ENCODE measurements at regions not wholly inside any gene's neighbourhood (a gene's known extent, or its start where the extent isn't known, plus 50 kb on each side); places are given as distances from the start of the nearest gene placed in this dataset.

- TF ChIP-seq POLR2A (IDR thresholded peaks at IDR 0.05): no peak
- TF ChIP-seq, protein P1, sequence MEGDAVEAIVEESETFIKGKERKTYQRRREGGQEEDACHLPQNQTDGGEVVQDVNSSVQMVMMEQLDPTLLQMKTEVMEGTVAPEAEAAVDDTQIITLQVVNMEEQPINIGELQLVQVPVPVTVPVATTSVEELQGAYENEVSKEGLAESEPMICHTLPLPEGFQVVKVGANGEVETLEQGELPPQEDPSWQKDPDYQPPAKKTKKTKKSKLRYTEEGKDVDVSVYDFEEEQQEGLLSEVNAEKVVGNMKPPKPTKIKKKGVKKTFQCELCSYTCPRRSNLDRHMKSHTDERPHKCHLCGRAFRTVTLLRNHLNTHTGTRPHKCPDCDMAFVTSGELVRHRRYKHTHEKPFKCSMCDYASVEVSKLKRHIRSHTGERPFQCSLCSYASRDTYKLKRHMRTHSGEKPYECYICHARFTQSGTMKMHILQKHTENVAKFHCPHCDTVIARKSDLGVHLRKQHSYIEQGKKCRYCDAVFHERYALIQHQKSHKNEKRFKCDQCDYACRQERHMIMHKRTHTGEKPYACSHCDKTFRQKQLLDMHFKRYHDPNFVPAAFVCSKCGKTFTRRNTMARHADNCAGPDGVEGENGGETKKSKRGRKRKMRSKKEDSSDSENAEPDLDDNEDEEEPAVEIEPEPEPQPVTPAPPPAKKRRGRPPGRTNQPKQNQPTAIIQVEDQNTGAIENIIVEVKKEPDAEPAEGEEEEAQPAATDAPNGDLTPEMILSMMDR (IDR thresholded peaks at IDR 0.05): no peak
These were observed 379.0 kb upstream of the RND3 start for GRCh38 chr2:150866431-150866830.

All from prostate gland (tissue), 2 donors.